ENCODE measurements at regions not wholly inside any gene's neighbourhood (a gene's known extent, or its start where the extent isn't known, plus 50 kb on each side); places are given as distances from the start of the nearest gene placed in this dataset.

DNA sequence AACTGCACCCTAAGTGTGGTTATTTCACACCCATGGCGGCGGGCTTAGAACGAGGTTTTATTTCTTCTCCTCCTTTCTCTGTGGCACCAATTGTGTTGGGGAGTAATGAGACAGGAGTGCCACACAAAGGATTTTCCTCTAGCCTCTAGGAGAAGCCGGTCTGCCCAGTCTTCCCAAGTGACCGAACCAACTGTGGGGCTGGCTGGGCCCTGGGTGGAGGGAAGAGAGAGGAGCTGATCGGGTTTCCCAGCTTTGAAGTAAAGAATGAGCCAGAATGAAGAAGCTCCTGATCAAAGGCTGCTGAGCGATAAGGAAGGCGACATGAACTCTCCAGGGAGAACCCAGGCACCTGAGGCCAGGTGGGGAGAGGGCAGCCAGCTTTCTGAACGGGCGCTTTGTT, 616.0 kb upstream of the BTBD3 start:
- TF ChIP-seq, protein P1, sequence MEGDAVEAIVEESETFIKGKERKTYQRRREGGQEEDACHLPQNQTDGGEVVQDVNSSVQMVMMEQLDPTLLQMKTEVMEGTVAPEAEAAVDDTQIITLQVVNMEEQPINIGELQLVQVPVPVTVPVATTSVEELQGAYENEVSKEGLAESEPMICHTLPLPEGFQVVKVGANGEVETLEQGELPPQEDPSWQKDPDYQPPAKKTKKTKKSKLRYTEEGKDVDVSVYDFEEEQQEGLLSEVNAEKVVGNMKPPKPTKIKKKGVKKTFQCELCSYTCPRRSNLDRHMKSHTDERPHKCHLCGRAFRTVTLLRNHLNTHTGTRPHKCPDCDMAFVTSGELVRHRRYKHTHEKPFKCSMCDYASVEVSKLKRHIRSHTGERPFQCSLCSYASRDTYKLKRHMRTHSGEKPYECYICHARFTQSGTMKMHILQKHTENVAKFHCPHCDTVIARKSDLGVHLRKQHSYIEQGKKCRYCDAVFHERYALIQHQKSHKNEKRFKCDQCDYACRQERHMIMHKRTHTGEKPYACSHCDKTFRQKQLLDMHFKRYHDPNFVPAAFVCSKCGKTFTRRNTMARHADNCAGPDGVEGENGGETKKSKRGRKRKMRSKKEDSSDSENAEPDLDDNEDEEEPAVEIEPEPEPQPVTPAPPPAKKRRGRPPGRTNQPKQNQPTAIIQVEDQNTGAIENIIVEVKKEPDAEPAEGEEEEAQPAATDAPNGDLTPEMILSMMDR (IDR thresholded peaks at IDR 0.05) = no peak
- TF ChIP-seq FOXJ3 (CRISPR knock-in tag; IDR thresholded peaks at IDR 0.05) (no peak), MEF2A (IDR thresholded peaks at IDR 0.05; ENCODE audit: borderline replicate concordance, low read depth) (no peak), SMC3 (IDR thresholded peaks at IDR 0.05; ENCODE audit: low read depth, low read length) (no peak)
- TF ChIP-seq, protein P2, sequence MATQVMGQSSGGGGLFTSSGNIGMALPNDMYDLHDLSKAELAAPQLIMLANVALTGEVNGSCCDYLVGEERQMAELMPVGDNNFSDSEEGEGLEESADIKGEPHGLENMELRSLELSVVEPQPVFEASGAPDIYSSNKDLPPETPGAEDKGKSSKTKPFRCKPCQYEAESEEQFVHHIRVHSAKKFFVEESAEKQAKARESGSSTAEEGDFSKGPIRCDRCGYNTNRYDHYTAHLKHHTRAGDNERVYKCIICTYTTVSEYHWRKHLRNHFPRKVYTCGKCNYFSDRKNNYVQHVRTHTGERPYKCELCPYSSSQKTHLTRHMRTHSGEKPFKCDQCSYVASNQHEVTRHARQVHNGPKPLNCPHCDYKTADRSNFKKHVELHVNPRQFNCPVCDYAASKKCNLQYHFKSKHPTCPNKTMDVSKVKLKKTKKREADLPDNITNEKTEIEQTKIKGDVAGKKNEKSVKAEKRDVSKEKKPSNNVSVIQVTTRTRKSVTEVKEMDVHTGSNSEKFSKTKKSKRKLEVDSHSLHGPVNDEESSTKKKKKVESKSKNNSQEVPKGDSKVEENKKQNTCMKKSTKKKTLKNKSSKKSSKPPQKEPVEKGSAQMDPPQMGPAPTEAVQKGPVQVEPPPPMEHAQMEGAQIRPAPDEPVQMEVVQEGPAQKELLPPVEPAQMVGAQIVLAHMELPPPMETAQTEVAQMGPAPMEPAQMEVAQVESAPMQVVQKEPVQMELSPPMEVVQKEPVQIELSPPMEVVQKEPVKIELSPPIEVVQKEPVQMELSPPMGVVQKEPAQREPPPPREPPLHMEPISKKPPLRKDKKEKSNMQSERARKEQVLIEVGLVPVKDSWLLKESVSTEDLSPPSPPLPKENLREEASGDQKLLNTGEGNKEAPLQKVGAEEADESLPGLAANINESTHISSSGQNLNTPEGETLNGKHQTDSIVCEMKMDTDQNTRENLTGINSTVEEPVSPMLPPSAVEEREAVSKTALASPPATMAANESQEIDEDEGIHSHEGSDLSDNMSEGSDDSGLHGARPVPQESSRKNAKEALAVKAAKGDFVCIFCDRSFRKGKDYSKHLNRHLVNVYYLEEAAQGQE (IDR thresholded peaks at IDR 0.05; ENCODE audit: low read depth, low read length) = no peak
